ENCODE measurements at regions not wholly inside any gene's neighbourhood (a gene's known extent, or its start where the extent isn't known, plus 50 kb on each side); places are given as distances from the start of the nearest gene placed in this dataset.

DNA sequence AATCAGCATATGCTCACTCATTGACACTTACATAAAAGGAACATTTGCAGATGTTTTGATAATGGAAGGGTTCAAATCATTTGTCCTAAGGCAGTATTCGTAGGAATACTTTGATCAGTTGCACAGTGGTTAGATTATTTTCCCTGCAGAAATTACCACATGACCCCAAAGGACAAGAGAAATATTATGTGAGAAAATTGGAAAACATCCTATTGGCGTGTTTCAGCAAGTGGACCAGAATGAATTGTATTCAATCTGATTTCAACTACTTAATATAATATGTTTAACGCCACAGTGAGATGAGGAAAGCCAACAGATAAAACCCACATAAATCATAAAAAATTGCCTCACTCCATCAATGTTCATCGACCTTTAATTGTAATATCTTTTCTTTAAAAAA, 195.0 kb upstream of the MDFIC2 start:
- H3K27ac ChIP-seq = no peak overlapping the region
- TF ChIP-seq, protein P1, sequence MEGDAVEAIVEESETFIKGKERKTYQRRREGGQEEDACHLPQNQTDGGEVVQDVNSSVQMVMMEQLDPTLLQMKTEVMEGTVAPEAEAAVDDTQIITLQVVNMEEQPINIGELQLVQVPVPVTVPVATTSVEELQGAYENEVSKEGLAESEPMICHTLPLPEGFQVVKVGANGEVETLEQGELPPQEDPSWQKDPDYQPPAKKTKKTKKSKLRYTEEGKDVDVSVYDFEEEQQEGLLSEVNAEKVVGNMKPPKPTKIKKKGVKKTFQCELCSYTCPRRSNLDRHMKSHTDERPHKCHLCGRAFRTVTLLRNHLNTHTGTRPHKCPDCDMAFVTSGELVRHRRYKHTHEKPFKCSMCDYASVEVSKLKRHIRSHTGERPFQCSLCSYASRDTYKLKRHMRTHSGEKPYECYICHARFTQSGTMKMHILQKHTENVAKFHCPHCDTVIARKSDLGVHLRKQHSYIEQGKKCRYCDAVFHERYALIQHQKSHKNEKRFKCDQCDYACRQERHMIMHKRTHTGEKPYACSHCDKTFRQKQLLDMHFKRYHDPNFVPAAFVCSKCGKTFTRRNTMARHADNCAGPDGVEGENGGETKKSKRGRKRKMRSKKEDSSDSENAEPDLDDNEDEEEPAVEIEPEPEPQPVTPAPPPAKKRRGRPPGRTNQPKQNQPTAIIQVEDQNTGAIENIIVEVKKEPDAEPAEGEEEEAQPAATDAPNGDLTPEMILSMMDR (conservative IDR thresholded peaks at IDR 0.05) = no peak

DNA sequence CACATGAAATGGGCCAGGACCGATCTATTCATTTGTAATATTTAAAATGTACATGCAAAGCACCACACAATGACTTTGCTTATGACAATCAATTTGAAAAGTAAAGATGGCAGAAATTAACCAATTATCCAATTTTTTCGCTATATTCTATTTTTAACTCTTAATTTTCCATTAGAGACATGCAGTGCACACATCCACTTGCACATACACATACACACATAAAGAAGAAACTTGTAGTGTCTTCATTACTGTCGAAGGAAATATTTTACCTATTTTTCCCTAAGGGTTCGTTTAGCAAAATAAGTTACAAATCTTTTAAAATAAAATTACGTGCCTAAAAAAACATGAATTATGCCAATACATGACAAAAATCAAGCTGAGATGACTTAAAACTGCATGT, 194.3 kb upstream of the MDFIC2 start:
- H3K27ac ChIP-seq = no peak overlapping the region

DNA sequence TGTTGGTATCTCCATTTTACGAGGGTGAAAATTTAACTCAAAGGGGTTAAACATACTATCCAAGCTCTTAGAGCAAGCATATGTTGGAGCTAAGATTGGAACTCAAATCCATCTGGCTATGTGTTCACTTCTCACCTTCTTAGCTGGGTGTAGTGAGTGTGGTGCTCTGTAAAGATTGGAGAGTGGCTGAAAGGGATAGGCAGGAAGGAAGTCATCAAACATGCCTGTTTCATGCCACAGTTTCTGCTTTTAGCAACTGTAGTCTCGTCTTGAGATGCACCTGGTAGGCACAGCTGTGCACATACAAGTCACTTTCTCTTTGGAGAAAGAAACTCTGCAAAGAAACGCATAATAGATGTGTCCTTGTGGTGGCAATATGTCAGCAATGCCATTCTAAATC, 189.1 kb upstream of the MDFIC2 start:
- no peak overlapping the region for H3K27ac ChIP-seq
- TF ChIP-seq, protein P1 (conservative IDR thresholded peaks at IDR 0.05) = no peak

More for the DNA sequence above, 194.3 kb upstream of the MDFIC2 start:
- TF ChIP-seq, protein P1 (conservative IDR thresholded peaks at IDR 0.05) = no peak

DNA sequence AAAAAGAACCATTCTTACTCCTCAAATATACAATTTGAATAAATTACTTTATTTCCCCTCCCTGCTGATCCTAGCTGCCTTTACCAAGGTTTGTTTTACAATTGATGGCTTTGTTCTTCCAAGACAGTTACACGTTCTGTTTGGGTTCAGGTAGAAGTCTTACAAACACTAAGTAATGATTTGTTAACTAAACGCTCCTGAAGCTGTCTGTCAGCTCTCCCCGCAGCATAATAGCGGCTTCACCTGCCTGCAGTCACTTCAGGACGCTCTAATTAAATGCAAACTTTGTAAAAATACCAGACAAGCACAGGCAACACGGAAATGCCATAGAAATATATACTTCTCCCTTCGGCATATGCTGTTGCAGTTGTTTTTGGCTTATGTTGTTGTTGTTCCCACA, 176.4 kb upstream of the MDFIC2 start:
- H3K27ac ChIP-seq = no peak overlapping the region
- TF ChIP-seq, protein P1 (conservative IDR thresholded peaks at IDR 0.05) = no peak

DNA sequence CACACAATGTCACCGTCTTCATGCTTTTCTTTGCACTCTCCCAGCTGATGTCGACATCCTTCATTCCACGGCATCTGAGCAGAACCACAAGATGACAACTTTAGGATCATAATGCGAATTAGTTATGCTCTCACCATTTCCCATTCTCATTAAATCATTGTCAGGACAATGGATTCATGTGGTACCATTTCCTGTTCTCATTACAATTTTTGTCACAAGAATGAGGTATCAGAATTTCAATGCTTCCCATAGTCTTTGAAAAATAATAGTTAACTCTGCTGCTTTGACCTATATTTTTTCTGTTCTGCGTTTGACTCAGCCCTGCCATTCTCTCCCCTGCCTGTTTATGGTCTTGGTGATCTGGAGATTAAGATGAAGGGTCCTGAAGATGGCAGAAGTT, 175.7 kb upstream of the MDFIC2 start:
- H3K27ac ChIP-seq = no peak overlapping the region
- TF ChIP-seq, protein P1 (conservative IDR thresholded peaks at IDR 0.05) = no peak

DNA sequence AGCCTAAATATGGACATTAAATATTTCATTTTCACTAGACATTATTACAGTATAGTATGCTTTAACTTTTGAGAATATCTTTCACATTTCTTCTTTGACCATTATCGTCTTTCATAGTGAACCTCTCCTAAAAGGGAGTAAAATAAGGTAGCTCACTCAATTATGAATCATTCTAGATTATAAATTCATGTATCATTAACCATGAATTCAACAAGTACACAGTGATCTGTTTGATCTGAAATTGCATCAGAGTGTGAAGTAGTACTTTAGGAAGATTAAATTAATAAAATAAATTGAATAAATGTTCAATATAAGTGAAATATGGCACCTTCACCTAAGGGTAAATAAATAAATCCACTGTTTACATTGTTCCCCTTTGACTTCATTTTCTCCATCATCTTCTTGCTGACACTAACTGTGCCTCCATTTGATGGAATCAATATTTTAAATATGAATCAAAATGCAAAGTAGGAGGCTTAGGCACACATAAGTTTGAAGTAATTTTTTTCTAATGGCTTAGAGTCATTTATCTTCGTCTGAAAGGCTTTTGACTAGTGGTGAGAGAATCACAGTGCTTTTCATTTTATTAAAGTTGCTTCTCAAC, 174.1 kb upstream of the MDFIC2 start:
- no peak overlapping the region for H3K27ac ChIP-seq
- TF ChIP-seq, protein P1 (conservative IDR thresholded peaks at IDR 0.05) = no peak

DNA sequence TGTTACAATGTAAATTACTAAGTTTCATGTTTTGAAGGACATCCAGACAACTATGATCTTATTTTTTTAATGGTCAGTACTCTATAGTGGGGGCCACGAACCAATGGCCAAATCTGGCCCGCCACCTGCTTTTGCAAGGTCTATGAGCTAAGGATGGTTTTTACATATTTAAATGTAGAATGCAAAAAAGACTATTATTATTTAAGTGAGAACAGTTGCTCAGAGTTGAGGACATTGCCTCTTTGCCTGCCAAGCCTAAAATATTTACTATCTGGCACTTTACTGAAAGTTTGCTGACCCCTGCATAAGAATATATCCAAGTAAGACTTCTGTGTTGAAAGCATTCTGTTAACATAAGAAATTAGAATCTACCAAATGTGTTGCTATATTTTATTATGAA, 163.7 kb upstream of the MDFIC2 start:
- TF ChIP-seq, protein P1 (conservative IDR thresholded peaks at IDR 0.05) = no peak
- H3K27ac ChIP-seq = no peak overlapping the region

Data from VCaP (cell line).